Heart right ventricle (tissue), 16 donors: ENCODE measurements at regions not wholly inside any gene's neighbourhood (a gene's known extent, or its start where the extent isn't known, plus 50 kb on each side); places are given as distances from the start of the nearest gene placed in this dataset.

Experiments
- ATAC-seq, 8 donors: fragments of 200-7000 bp; cut with Tn5 transposase; one replicate each; pipeline ENCODE4 v1.9.1; 2020; ENCODE audit warnings: mild to moderate bottlenecking in 8 of 8, moderate library complexity in 8 of 8, moderate number of reproducible peaks in 1 of 8
- DNase-seq, 2 donors: peaks; one replicate each; pipeline ENCODE4 v3.0.0-alpha.2; 2020
- H3K27ac ChIP-seq, 10 donors: fragments of 200-600 bp; sonication (generic) in 2 of 10; one replicate each; pipeline versions ENCODE4 v1.5.0 to v1.8.0; 2020 to 2022; ENCODE audit warnings: mild to moderate bottlenecking in 3 of 10
- H3K27me3 ChIP-seq, 7 donors: fragments of 200-600 bp; one replicate each; pipeline ENCODE4 v1.8.0; 2021 to 2022; ENCODE audit warnings: mild to moderate bottlenecking in 2 of 7
- H3K36me3 ChIP-seq, 9 donors: fragments of 200-600 bp; sonication (generic) in 1 of 9; one replicate each; pipeline versions ENCODE4 v1.5.0 to v1.8.0; 2020 to 2022; ENCODE audit warnings: mild to moderate bottlenecking in 2 of 9
- H3K4me1 ChIP-seq, 9 donors: fragments of 200-600 bp; sonication (generic) in 1 of 9; one replicate each; pipeline versions ENCODE4 v1.5.0 to v1.8.0; 2020 to 2022; ENCODE audit warnings: mild to moderate bottlenecking in 4 of 9
- H3K4me3 ChIP-seq, 10 donors: fragments of 200-600 bp; sonication (generic) in 2 of 10; one replicate each; pipeline versions ENCODE4 v1.5.0 to v1.8.0; 2020 to 2022; ENCODE audit warnings: mild to moderate bottlenecking in 7 of 10, moderate library complexity in 2 of 10
- H3K9me3 ChIP-seq, 11 donors: fragments of 200-600 bp in 10 of 11; sonication (generic) in 2 of 11; one replicate each; pipeline versions ENCODE4 v1.5.0 to v1.8.0; 2013 to 2022; ENCODE audit warnings: mild to moderate bottlenecking in 2 of 11, control low read depth in 1 of 11, moderate library complexity in 1 of 11
- WGBS, 2 donors: extraction: QIAGEN DNeasy Blood & Tissue Kit; methylation state at CpG; one replicate each; pipeline ENCODE4 v1.1.7; 2013; ENCODE audit warnings: inconsistent platforms in 1 of 2; 5-methylcytosine and 5-hydroxymethylcytosine counted together
- intact Hi-C, 10 donors: fragments of 100-400 bp; cut with DNase I; formaldehyde crosslinking; loops; one replicate each; pipeline versions ENCODE4 v1.11.1 to v1.14.2; 2022
- TF ChIP-seq, protein P1 (sequence below), 9 donors: fragments of 200-600 bp; sonication (generic) in 2 of 9; IDR thresholded peaks; one replicate each; pipeline versions ENCODE4 v1.5.0 to v1.8.0; 2021 to 2022; ENCODE audit warnings: antibody characterized with exemption in 9 of 9, mild to moderate bottlenecking in 5 of 9, moderate library complexity in 1 of 9
- donor health status: Arrhythmogenic right ventricular cardiomyopathy.
- donor health status: ischemic (EF 13 %, LVEDD 7.1; RV severe dilation, severe dysfunction).
- donor health status: healthy with polysubstance abuse.
- donor health status: DM: no; HTN: yes; CAD: no.
- donor health status: DM: no; HTN: no; CAD: no.
- donor health status: ischemic (EF 25% LVEDD 6.9; RV normal size, moderate dysfunction).
- donor health status: ischemic (EF 25% LVEDD 5.7; RV mildly dilated, moderate dysfunction).
- donor health status: healthy.
- donor health status: DM: yes; HTN: yes; CAD: no.
- donor health status: Ischemic cardiomyopathy.
- donor health status: ischemic (EF 35%, LVEDD 5.7; RV mildly dilated, moderate dysfunction).
- donor health status: nonischemic (EF 11% LVEDD 7.7; RV severe dilation, severe dysfunction).
- donor health status: DM: yes; HTN: yes; CAD: no.
- donor health status: PGD.
- donor health status: ischemic (EF 29% LVEDD 5.4; RV normal size, mild dysfunction).
- donor health status: nonischemic (EF 23%, LVEDD 6.1; RV moderate dilation, normal function).

DNA sequence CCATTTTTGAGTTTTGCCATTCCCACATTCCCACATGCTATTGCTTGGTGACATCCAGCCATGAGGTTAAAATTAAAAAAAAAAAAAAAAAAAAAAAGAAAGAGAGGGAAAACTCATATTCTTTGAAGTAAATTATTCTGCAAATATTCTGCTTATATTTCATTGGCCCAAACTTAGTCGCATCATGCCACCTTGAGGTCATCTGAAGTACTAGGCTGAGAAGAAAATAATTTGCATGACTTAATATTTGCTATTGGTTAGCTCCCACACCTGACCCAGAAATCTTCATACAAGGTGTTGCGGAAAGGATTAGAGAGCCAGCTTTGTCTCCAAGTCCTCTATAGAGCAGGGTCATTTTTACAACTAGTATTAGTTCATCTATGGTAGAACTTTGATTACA lies 2206.0 kb downstream of the MRPL39 start:
- WGBS, 2 donors = 82 to 90% methylated on average over 2 of the region's 2 CpGs
- Histone ChIP-seq H3K36me3 (no peaks in the 10 kb centered on the region), H3K4me1 (no peaks in the 10 kb centered on the region)

DNA sequence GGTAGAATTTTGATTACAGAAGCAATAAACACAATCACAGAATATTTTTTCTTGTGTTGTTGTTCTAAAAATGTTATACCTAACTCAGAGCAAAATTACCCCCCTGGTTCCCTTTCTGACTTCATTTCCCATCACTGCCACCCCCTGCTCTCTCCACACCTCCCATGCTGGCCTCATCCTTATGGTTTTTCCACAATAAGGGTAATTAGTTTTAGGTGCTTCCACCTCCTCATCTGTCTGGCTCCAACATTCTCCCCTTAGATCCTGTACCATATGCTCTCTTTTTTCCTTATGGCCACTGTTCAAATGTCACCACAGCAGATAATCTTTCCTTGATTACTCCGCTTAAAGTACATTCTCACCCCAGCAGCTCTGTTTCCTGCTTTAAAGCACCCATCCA lies 2208.6 kb downstream of the MRPL39 start:
- Histone ChIP-seq H3K36me3 (no peaks in the 10 kb centered on the region), H3K9me3 (no peaks in the 10 kb centered on the region), H3K4me1 (no peaks in the 10 kb centered on the region), H3K27ac (no peak overlapping the region), H3K27me3 (no peaks in the 10 kb centered on the region), H3K4me3 (no peak overlapping the region)
- ATAC-seq = no peak
- no peak for DNase-seq
- TF ChIP-seq, protein P1, sequence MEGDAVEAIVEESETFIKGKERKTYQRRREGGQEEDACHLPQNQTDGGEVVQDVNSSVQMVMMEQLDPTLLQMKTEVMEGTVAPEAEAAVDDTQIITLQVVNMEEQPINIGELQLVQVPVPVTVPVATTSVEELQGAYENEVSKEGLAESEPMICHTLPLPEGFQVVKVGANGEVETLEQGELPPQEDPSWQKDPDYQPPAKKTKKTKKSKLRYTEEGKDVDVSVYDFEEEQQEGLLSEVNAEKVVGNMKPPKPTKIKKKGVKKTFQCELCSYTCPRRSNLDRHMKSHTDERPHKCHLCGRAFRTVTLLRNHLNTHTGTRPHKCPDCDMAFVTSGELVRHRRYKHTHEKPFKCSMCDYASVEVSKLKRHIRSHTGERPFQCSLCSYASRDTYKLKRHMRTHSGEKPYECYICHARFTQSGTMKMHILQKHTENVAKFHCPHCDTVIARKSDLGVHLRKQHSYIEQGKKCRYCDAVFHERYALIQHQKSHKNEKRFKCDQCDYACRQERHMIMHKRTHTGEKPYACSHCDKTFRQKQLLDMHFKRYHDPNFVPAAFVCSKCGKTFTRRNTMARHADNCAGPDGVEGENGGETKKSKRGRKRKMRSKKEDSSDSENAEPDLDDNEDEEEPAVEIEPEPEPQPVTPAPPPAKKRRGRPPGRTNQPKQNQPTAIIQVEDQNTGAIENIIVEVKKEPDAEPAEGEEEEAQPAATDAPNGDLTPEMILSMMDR (IDR thresholded peaks at IDR 0.05) = no peak
- intact Hi-C loops = no loop called here
- 49 to 50% methylated on average over 1 of the region's 1 CpG for WGBS, 2 donors

More for the DNA sequence above, 2206.0 kb downstream of the MRPL39 start:
- no peak overlapping the region for H3K4me3 ChIP-seq
- no peak overlapping the region for H3K27ac ChIP-seq
- TF ChIP-seq, protein P1 (IDR thresholded peaks at IDR 0.05) = peak in 4 of 9 donors; percentile 15 to 30 (median 23)
- no peak for ATAC-seq
- H3K27me3 ChIP-seq = no peaks in the 10 kb centered on the region
- H3K9me3 ChIP-seq = no peaks in the 10 kb centered on the region
- no peak for DNase-seq
- intact Hi-C loops = no loop called here

DNA sequence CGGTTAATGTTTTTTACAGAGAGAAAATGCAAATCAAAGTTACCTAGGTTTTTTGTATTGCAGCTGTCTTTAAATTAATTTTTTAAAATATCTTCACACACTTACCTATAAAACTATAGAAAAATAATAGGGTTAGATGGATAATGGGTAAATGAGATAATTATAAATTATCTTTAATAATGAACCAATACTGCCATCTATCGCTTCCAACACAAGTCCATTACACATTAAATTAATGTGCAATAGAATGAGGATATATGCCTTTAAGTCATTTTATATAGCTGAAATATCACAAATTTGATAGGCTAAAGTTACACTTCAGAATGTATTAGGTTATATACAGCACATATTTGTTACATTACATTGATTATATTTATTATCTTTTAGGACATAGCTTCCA lies 2212.8 kb downstream of the MRPL39 start:
- intact Hi-C loops = no loop called here
- H3K4me1 ChIP-seq = no peaks in the 10 kb centered on the region
- H3K27me3 ChIP-seq = no peaks in the 10 kb centered on the region
- H3K4me3 ChIP-seq = no peak overlapping the region
- H3K36me3 ChIP-seq = no peaks in the 10 kb centered on the region
- H3K27ac ChIP-seq = no peak overlapping the region
- 80 to 88% methylated on average over 2 of the region's 2 CpGs for WGBS, 2 donors
- no peaks in the 10 kb centered on the region for H3K9me3 ChIP-seq
- ATAC-seq = no peak
- TF ChIP-seq, protein P1 (IDR thresholded peaks at IDR 0.05) = peak in 1 of 9 donors; percentile 4
- no peak for DNase-seq

DNA sequence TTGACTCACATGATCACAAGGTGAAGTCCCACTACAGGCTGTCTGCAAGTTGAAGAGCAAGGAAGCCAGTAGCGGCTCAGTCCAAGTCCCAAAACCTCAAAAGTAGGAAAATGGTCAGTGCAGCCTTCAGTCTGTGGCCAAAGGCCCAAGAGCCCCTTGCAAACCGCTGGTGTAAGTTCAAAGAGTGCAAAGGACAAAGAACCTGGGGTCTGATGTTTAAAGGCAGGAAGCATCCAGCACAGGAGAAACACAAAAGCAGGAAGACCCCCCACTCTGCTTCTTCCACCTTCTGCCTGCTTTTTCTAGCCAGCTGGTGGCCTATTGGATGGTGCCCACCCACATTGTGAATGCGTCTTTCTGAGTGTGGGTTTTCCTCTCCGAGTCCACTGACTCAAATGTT lies 2222.6 kb downstream of the MRPL39 start:
- Histone ChIP-seq H3K4me3 (no peak overlapping the region), H3K4me1 (no peaks in the 10 kb centered on the region), H3K27ac (no peak overlapping the region), H3K9me3 (peaks cover 0 to 7% (median 0%) of the 10 kb centered on the region in 11 donors), H3K36me3 (no peaks in the 10 kb centered on the region), H3K27me3 (no peaks in the 10 kb centered on the region)
- no peak for DNase-seq
- WGBS, 2 donors = 43 to 50% methylated on average over 4 of the region's 4 CpGs
- no peak for ATAC-seq
- intact Hi-C loops = no loop called here
- TF ChIP-seq, protein P1 (IDR thresholded peaks at IDR 0.05) = no peak
